CD14-positive monocyte (primary cell): ENCODE measurements at regions not wholly inside any gene's neighbourhood (a gene's known extent, or its start where the extent isn't known, plus 50 kb on each side); places are given as distances from the start of the nearest gene placed in this dataset.

ENCODE experiments used
- DNase-seq, 3 donors: peaks; one replicate each; pipeline ENCODE4 v3.0.0-alpha.2; 2011 to 2022
- H2AFZ ChIP-seq: 2 replicates; pipeline ENCODE4 v1.6.0; 2012; ENCODE audit warnings: mild to moderate bottlenecking, low read depth, low read length, inconsistent platforms; ENCODE audit not compliant: insufficient read depth, poor library complexity, severe bottlenecking
- H3K27ac ChIP-seq, 2 donors: 1 replicate in 1 of 2; 2 replicates in 1 of 2; pipeline ENCODE4 v1.5.1; 2012 to 2013; ENCODE audit warnings: low read length in 2 of 2, control low read depth in 1 of 2, inconsistent platforms in 1 of 2, low read depth in 1 of 2, mild to moderate bottlenecking in 1 of 2
- H3K27me3 ChIP-seq, 2 donors: one replicate each; pipeline versions ENCODE4 v1.6.0 to v1.6.1; 2011 to 2013; ENCODE audit warnings: low read length in 2 of 2; ENCODE audit not compliant: control insufficient read depth in 2 of 2, insufficient read depth in 2 of 2
- H3K36me3 ChIP-seq, 2 donors: replicated peaks in 1 of 2; 1 replicate in 1 of 2; 2 replicates in 1 of 2; pipeline versions ENCODE4 v1.5.1 to v1.6.1; 2012 to 2013; ENCODE audit warnings: low read length in 2 of 2, control low read depth in 1 of 2, inconsistent platforms in 1 of 2, mild to moderate bottlenecking in 1 of 2; ENCODE audit not compliant: insufficient read depth in 2 of 2, control insufficient read depth in 1 of 2
- H3K4me1 ChIP-seq, 2 donors: 1 replicate in 1 of 2; 2 replicates in 1 of 2; pipeline versions ENCODE4 v1.5.1 to v1.6.1; 2012 to 2013; ENCODE audit warnings: low read length in 2 of 2, control low read depth in 1 of 2, inconsistent platforms in 1 of 2, mild to moderate bottlenecking in 1 of 2, moderate library complexity in 1 of 2; ENCODE audit not compliant: insufficient read depth in 2 of 2, control insufficient read depth in 1 of 2
- H3K4me2 ChIP-seq: replicated peaks from 2 replicates; pipeline ENCODE3; 2012; ENCODE audit warnings: low read length, moderate library complexity, mild to moderate bottlenecking; ENCODE audit not compliant: poor library complexity, severe bottlenecking; ENCODE audit errors: extremely low read depth
- H3K4me3 ChIP-seq, 3 experiments: fragments of 200-600 bp in 1 of 3; sonication (generic) in 1 of 3; replicated peaks in 1 of 3; 1 replicate in 2 of 3; 2 replicates in 1 of 3; pipeline ENCODE4 v1.5.1; 2011 to 2013; ENCODE audit warnings: low read length in 3 of 3, mild to moderate bottlenecking in 3 of 3, control low read depth in 2 of 3, low read depth in 2 of 3, inconsistent platforms in 1 of 3, moderate library complexity in 1 of 3
- H3K79me2 ChIP-seq: 2 replicates; pipeline ENCODE4 v1.6.0; 2012; ENCODE audit warnings: mild to moderate bottlenecking, control low read depth, inconsistent platforms, low read length, moderate library complexity; ENCODE audit not compliant: insufficient read depth
- H3K9ac ChIP-seq: 2 replicates; pipeline ENCODE4 v1.6.0; 2017; ENCODE audit warnings: low read length, mild to moderate bottlenecking; ENCODE audit not compliant: insufficient read depth, poor library complexity, severe bottlenecking
- H3K9me3 ChIP-seq, 2 donors: replicated peaks in 1 of 2; 1 replicate in 1 of 2; 2 replicates in 1 of 2; pipeline versions ENCODE4 v1.5.1 to v1.6.1; 2012 to 2013; ENCODE audit warnings: low read length in 2 of 2, control low read depth in 1 of 2; ENCODE audit not compliant: control insufficient read depth in 1 of 2, insufficient read depth in 1 of 2
- H4K20me1 ChIP-seq: 2 replicates; pipeline ENCODE4 v1.6.0; 2012; ENCODE audit warnings: mild to moderate bottlenecking, low read length, control low read depth, moderate library complexity; ENCODE audit not compliant: insufficient read depth
- H3K27ac Mint-ChIP-seq, 7 donors: one replicate each; pipeline ENCODE4 v1.8.0; 2020; ENCODE audit warnings: mild to moderate bottlenecking in 7 of 7, mixed read lengths in 7 of 7, moderate library complexity in 6 of 7, inconsistent platforms in 2 of 7
- H3K27me3 Mint-ChIP-seq, 3 donors: one replicate each; pipeline ENCODE4 v1.8.0; 2021 to 2022; ENCODE audit warnings: low read depth in 3 of 3, mild to moderate bottlenecking in 3 of 3, mixed read lengths in 3 of 3, moderate library complexity in 3 of 3, inconsistent platforms in 1 of 3
- H3K36me3 Mint-ChIP-seq, 2 donors: one replicate each; pipeline ENCODE4 v1.8.0; 2020; ENCODE audit warnings: mixed read lengths in 2 of 2, inconsistent platforms in 1 of 2, mild to moderate bottlenecking in 1 of 2
- H3K4me1 Mint-ChIP-seq: one replicate; pipeline ENCODE4 v1.8.0; 2020; ENCODE audit warnings: mild to moderate bottlenecking, mixed read lengths
- H3K4me3 Mint-ChIP-seq, 2 donors: one replicate each; pipeline ENCODE4 v1.8.0; 2020; ENCODE audit warnings: mild to moderate bottlenecking in 2 of 2, mixed read lengths in 2 of 2, moderate library complexity in 1 of 2
- H3K9me3 Mint-ChIP-seq, 7 donors: one replicate each; pipeline ENCODE4 v1.8.0; 2020 to 2022; ENCODE audit warnings: mixed read lengths in 7 of 7, mild to moderate bottlenecking in 6 of 7, moderate library complexity in 6 of 7, inconsistent platforms in 2 of 7
- CTCF ChIP-seq: fragments of 200-600 bp; IDR thresholded peaks from one replicate; pipeline ENCODE4 v1.8.0; 2022; ENCODE audit warnings: antibody characterized with exemption, mild to moderate bottlenecking
- WGBS: methylation state at CpG from one replicate; pipeline ENCODE4 v1.1.5; 2013; ENCODE audit warnings: missing lambda C conversion rate; ENCODE audit not compliant: insufficient coverage; 5-methylcytosine and 5-hydroxymethylcytosine counted together
- intact Hi-C, 2 donors: fragments of 100-400 bp; cut with micrococcal nuclease; formaldehyde crosslinking; loops; one replicate each; pipeline versions ENCODE4 v1.15.0 to v1.15.1; 2023

GRCh38 chrX:69309074-69309792 lies 144.0 kb upstream of the PJA1 start:
- Histone ChIP-seq H3K36me3 (no peaks in the 10 kb centered on the region), H3K4me3 (no peak overlapping the region), H3K79me2 (no peaks in the 10 kb centered on the region), H3K9me3 (no peaks in the 10 kb centered on the region), H3K4me2 (no peak overlapping the region), H3K4me1 (no peaks in the 10 kb centered on the region), H3K27ac (no peak overlapping the region), H3K27me3 (peaks cover 0 to 13% of the 10 kb centered on the region in 2 donors), H4K20me1 (no peaks in the 10 kb centered on the region), H2AFZ (no peak overlapping the region), H3K9ac (no peak overlapping the region)
- H3K4me3 Mint-ChIP-seq: no peak overlapping the region
- H3K27ac Mint-ChIP-seq: no peak overlapping the region
- TF ChIP-seq CTCF: no peak
- H3K27me3 Mint-ChIP-seq: peaks cover 18 to 21% (median 19%) of the 10 kb centered on the region in 3 donors
- intact Hi-C loops: no loop called here
- peaks cover 0 to 2% (median 0%) of the 10 kb centered on the region in 7 donors for H3K9me3 Mint-ChIP-seq
- DNase-seq: no peak
- no peaks in the 10 kb centered on the region for H3K36me3 Mint-ChIP-seq
- 80% methylated on average over 1 of the region's 7 CpGs for WGBS
- no peaks in the 10 kb centered on the region for H3K4me1 Mint-ChIP-seq

- no peaks in the 10 kb centered on the region for H3K4me1 ChIP-seq
- H2AFZ ChIP-seq: no peak overlapping the region
- H3K27me3 Mint-ChIP-seq: peaks cover 19 to 27% (median 23%) of the 10 kb centered on the region in 3 donors
- intact Hi-C loops: no loop called here
- peaks cover 0 to 2% (median 0%) of the 10 kb centered on the region in 7 donors for H3K9me3 Mint-ChIP-seq
- no peak overlapping the region for H3K4me3 ChIP-seq
- H4K20me1 ChIP-seq: no peaks in the 10 kb centered on the region
- H3K4me1 Mint-ChIP-seq: no peaks in the 10 kb centered on the region
- no peak for DNase-seq
- H3K79me2 ChIP-seq: no peaks in the 10 kb centered on the region
- H3K4me2 ChIP-seq: no peak overlapping the region
- no peak overlapping the region for H3K27ac ChIP-seq
- no peaks in the 10 kb centered on the region for H3K9me3 ChIP-seq
- H3K9ac ChIP-seq: no peak overlapping the region
- TF ChIP-seq CTCF: no peak
- peaks cover 0 to 13% of the 10 kb centered on the region in 2 donors for H3K27me3 ChIP-seq
- no peaks in the 10 kb centered on the region for H3K36me3 ChIP-seq
- H3K36me3 Mint-ChIP-seq: no peaks in the 10 kb centered on the region
- no peak overlapping the region for H3K4me3 Mint-ChIP-seq
- no CpG with 5 or more reads among the region's 10 CpGs for WGBS
- no peak overlapping the region for H3K27ac Mint-ChIP-seq
Observed at GRCh38 chrX:69307756-69308155, 142.5 kb upstream of the PJA1 start.
